Activated naive CD8-positive, alpha-beta T cell treated with anti-CD3 and anti-CD28 coated beads, Interleukin-2, amount 50 U/mL, for 24 hours (primary cell): ENCODE measurements at regions not wholly inside any gene's neighbourhood (a gene's known extent, or its start where the extent isn't known, plus 50 kb on each side); places are given as distances from the start of the nearest gene placed in this dataset.
"Not testable (repeated sequence)": the region's sequence is repeated elsewhere in the genome, so short reads cannot be mapped to it uniquely, and the experiment has no call there.

ENCODE experiments used
- ATAC-seq: fragments of 150-1000 bp; cut with Tn5 transposase; one replicate; pipeline ENCODE4 v1.10.0; 2021
- DNase-seq: peaks from one replicate; pipeline ENCODE4 v3.0.0; 2021
- H3K27ac Mint-ChIP-seq: one replicate; pipeline ENCODE4 v1.8.0; 2021; ENCODE audit warnings: mild to moderate bottlenecking, mixed read lengths
- H3K27me3 Mint-ChIP-seq: one replicate; pipeline ENCODE4 v1.8.0; 2021; ENCODE audit warnings: mixed read lengths
- H3K36me3 Mint-ChIP-seq: one replicate; pipeline ENCODE4 v1.8.0; 2021; ENCODE audit warnings: low read depth, mixed read lengths
- H3K4me1 Mint-ChIP-seq: one replicate; pipeline ENCODE4 v1.8.0; 2021; ENCODE audit warnings: mixed read lengths
- H3K4me3 Mint-ChIP-seq: one replicate; pipeline ENCODE4 v1.8.0; 2021; ENCODE audit warnings: mild to moderate bottlenecking, moderate library complexity, mixed read lengths
- H3K9me3 Mint-ChIP-seq: one replicate; pipeline ENCODE4 v1.8.0; 2021; ENCODE audit warnings: mixed read lengths

- H3K27ac Mint-ChIP-seq, result no peak overlapping the region
- no peaks in the 10 kb centered on the region for H3K36me3 Mint-ChIP-seq
- ATAC-seq, result no peak
- no peak overlapping the region for H3K4me3 Mint-ChIP-seq
- H3K27me3 Mint-ChIP-seq, result no peaks in the 10 kb centered on the region
- peaks cover 5% of the 10 kb centered on the region for H3K9me3 Mint-ChIP-seq
- DNase-seq, result no peak
- H3K4me1 Mint-ChIP-seq, result no peaks in the 10 kb centered on the region
Measured at GRCh38 chr3:22659651-22660475, 543.3 kb upstream of the UBE2E2 start.

- Mint-ChIP-seq H3K27ac (no peak overlapping the region), H3K4me3 (no peak overlapping the region), H3K27me3 (no peaks in the 10 kb centered on the region), H3K4me1 (no peaks in the 10 kb centered on the region), H3K36me3 (no peaks in the 10 kb centered on the region), H3K9me3 (peaks cover 5% of the 10 kb centered on the region)
- ATAC-seq (no peak), DNase-seq (no peak)
Measured at GRCh38 chr3:22660606-22661005, 542.5 kb upstream of the UBE2E2 start.

GRCh38 chr3:22661121-22661700, 541.9 kb upstream of the UBE2E2 start:
- peaks cover 5% of the 10 kb centered on the region for H3K9me3 Mint-ChIP-seq
- no peaks in the 10 kb centered on the region for H3K36me3 Mint-ChIP-seq
- ATAC-seq, result no peak
- DNase-seq, result no peak
- H3K27me3 Mint-ChIP-seq, result no peaks in the 10 kb centered on the region
- H3K27ac Mint-ChIP-seq, result no peak overlapping the region
- H3K4me3 Mint-ChIP-seq, result no peak overlapping the region
- H3K4me1 Mint-ChIP-seq, result no peaks in the 10 kb centered on the region

GRCh38 chr3:22665528-22665927, 537.6 kb upstream of the UBE2E2 start:
- Mint-ChIP-seq H3K4me3 (no peak overlapping the region), H3K27me3 (no peaks in the 10 kb centered on the region), H3K9me3 (peaks cover 5% of the 10 kb centered on the region), H3K27ac (no peak overlapping the region), H3K36me3 (no peaks in the 10 kb centered on the region), H3K4me1 (no peaks in the 10 kb centered on the region)
- no peak for ATAC-seq
- no peak for DNase-seq

- Mint-ChIP-seq H3K4me3 (no peak overlapping the region), H3K27ac (no peak overlapping the region), H3K9me3 (peaks cover 5% of the 10 kb centered on the region), H3K36me3 (no peaks in the 10 kb centered on the region), H3K4me1 (no peaks in the 10 kb centered on the region), H3K27me3 (no peaks in the 10 kb centered on the region)
- DNase-seq (no peak), ATAC-seq (no peak)
Measured at GRCh38 chr3:22666736-22667135, 536.4 kb upstream of the UBE2E2 start.

- ATAC-seq (no peak), DNase-seq (no peak)
- Mint-ChIP-seq H3K4me1 (no peaks in the 10 kb centered on the region), H3K4me3 (no peak overlapping the region), H3K27me3 (no peaks in the 10 kb centered on the region), H3K36me3 (no peaks in the 10 kb centered on the region), H3K9me3 (peaks cover 5% of the 10 kb centered on the region), H3K27ac (no peak overlapping the region)
Measured at GRCh38 chr3:22671848-22672247, 531.3 kb upstream of the UBE2E2 start.

GRCh38 chr3:22684739-22685138, 518.4 kb upstream of the UBE2E2 start:
- no peaks in the 10 kb centered on the region for H3K4me1 Mint-ChIP-seq
- no peak overlapping the region for H3K4me3 Mint-ChIP-seq
- DNase-seq, result no peak
- H3K27ac Mint-ChIP-seq, result no peak overlapping the region
- no peaks in the 10 kb centered on the region for H3K27me3 Mint-ChIP-seq
- peaks cover 6% of the 10 kb centered on the region for H3K9me3 Mint-ChIP-seq
- no peaks in the 10 kb centered on the region for H3K36me3 Mint-ChIP-seq
- ATAC-seq, result no peak

GRCh38 chr3:22685597-22685996, 517.5 kb upstream of the UBE2E2 start:
- H3K4me1 Mint-ChIP-seq, result no peaks in the 10 kb centered on the region
- no peak overlapping the region for H3K4me3 Mint-ChIP-seq
- peaks cover 6% of the 10 kb centered on the region for H3K9me3 Mint-ChIP-seq
- no peaks in the 10 kb centered on the region for H3K36me3 Mint-ChIP-seq
- DNase-seq (no peak), ATAC-seq (no peak)
- H3K27me3 Mint-ChIP-seq, result no peaks in the 10 kb centered on the region
- H3K27ac Mint-ChIP-seq, result no peak overlapping the region

- Mint-ChIP-seq H3K27me3 (no peaks in the 10 kb centered on the region), H3K27ac (no peak overlapping the region), H3K36me3 (no peaks in the 10 kb centered on the region), H3K4me3 (no peak overlapping the region), H3K9me3 (peaks cover 6% of the 10 kb centered on the region), H3K4me1 (no peaks in the 10 kb centered on the region)
- ATAC-seq (no peak), DNase-seq (no peak)
Measured at GRCh38 chr3:22691407-22691806, 511.7 kb upstream of the UBE2E2 start.

GRCh38 chr3:22691856-22692628, 511.1 kb upstream of the UBE2E2 start:
- no peaks in the 10 kb centered on the region for H3K4me1 Mint-ChIP-seq
- no peak for ATAC-seq
- no peak overlapping the region for H3K27ac Mint-ChIP-seq
- no peak for DNase-seq
- no peak overlapping the region for H3K4me3 Mint-ChIP-seq
- H3K9me3 Mint-ChIP-seq, result peaks cover under 1% of the 10 kb centered on the region
- H3K27me3 Mint-ChIP-seq, result no peaks in the 10 kb centered on the region
- no peaks in the 10 kb centered on the region for H3K36me3 Mint-ChIP-seq

GRCh38 chr3:22700876-22701275, 502.3 kb upstream of the UBE2E2 start:
- Mint-ChIP-seq H3K9me3 (no peaks in the 10 kb centered on the region), H3K27ac (no peak overlapping the region), H3K27me3 (no peaks in the 10 kb centered on the region), H3K4me3 (no peak overlapping the region), H3K36me3 (no peaks in the 10 kb centered on the region), H3K4me1 (no peaks in the 10 kb centered on the region)
- no peak for ATAC-seq
- no peak for DNase-seq

- ATAC-seq, result no peak
- peaks cover 7% of the 10 kb centered on the region for H3K9me3 Mint-ChIP-seq
- H3K27me3 Mint-ChIP-seq, result no peaks in the 10 kb centered on the region
- H3K36me3 Mint-ChIP-seq, result no peaks in the 10 kb centered on the region
- no peak overlapping the region for H3K4me3 Mint-ChIP-seq
- no peak for DNase-seq
- no peak overlapping the region for H3K27ac Mint-ChIP-seq
- H3K4me1 Mint-ChIP-seq, result no peaks in the 10 kb centered on the region
Measured at GRCh38 chr3:22704166-22704565, 499.0 kb upstream of the UBE2E2 start.

- Mint-ChIP-seq H3K27ac (no peak overlapping the region), H3K4me3 (no peak overlapping the region), H3K9me3 (peaks cover 9% of the 10 kb centered on the region), H3K4me1 (no peaks in the 10 kb centered on the region), H3K36me3 (no peaks in the 10 kb centered on the region), H3K27me3 (no peaks in the 10 kb centered on the region)
- no peak for DNase-seq
- no peak for ATAC-seq
Measured at GRCh38 chr3:22704571-22705354, 498.4 kb upstream of the UBE2E2 start.

GRCh38 chr3:22706922-22707321, 496.2 kb upstream of the UBE2E2 start:
- not testable (repeated sequence) for H3K27me3 Mint-ChIP-seq, H3K4me3 Mint-ChIP-seq, DNase-seq, H3K4me1 Mint-ChIP-seq, H3K36me3 Mint-ChIP-seq, ATAC-seq, H3K27ac Mint-ChIP-seq
- H3K9me3 Mint-ChIP-seq, result peaks cover 21% of the 10 kb centered on the region
